Stromal cell of bone marrow (primary cell): ENCODE measurements at regions not wholly inside any gene's neighbourhood (a gene's known extent, or its start where the extent isn't known, plus 50 kb on each side); places are given as distances from the start of the nearest gene placed in this dataset.

Source experiments
- DNase-seq: peaks from one replicate; pipeline ENCODE4 v3.0.0-alpha.2; 2012; ENCODE audit warnings: low read depth

GRCh38 chr12:58981961-58982360 is 61.7 kb upstream of the LRIG3 start:
- DNase-seq, result no peak

- DNase-seq, result no peak
Observed at GRCh38 chr12:58980768-58981167, 60.5 kb upstream of the LRIG3 start.

DNA sequence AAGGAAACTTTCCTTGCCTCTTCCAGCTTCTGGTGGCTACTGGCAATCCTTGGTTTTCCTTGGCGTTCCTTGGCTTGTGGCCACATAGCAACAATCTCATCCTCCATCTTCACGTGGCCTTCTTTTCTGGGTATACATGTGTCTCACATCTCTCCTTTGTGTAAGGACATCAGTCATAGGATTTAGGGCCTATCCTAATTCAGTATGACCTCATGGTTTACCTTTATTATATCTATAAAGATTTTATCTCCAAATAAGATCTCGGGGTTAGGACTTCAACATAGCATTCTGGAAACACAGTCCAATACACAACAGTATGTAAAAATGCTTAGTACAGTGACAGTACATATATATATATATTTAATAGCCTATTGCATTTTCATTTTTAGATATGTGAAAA is 58.4 kb upstream of the LRIG3 start:
- DNase-seq, result no peak

- no peak for DNase-seq
Observed at GRCh38 chr12:58977476-58977875, 57.2 kb upstream of the LRIG3 start.

DNA sequence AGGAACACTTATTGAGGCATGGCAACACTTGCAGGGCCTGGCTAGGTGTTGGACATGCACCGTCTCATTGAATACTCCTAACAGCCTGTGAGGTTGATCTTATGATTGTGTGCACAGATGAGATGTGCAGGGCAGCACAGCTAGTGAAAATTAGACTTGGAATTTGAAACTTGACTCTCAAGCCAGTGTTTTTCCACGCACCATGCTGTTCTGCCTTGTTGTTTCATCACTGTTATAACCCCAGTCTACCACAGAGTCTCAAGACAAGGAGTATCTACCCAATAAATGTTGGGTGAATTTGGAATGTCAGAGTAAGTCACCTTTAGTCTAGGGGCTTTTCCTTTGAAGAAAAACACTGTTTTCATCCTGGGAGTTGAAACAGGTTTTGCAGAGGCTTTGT is 55.8 kb upstream of the LRIG3 start:
- no peak for DNase-seq
